OCI-LY7 (cell line): ENCODE measurements at regions not wholly inside any gene's neighbourhood (a gene's known extent, or its start where the extent isn't known, plus 50 kb on each side); places are given as distances from the start of the nearest gene placed in this dataset.
"Not testable (repeated sequence)": the region's sequence is repeated elsewhere in the genome, so short reads cannot be mapped to it uniquely, and the experiment has no call there.

Experiments used
- BruUV-seq: library from RNA; stranded (reverse); fragments of 400-500 nt; replicated peaks from 2 replicates; lab custom pipeline; 2021; lab: Mats Ljungman, UMichigan
- CTCF ChIA-PET: fragments of 300-600 bp; sonication (Branson Sonifier 250); formaldehyde crosslinking; loops from one replicate; lab custom pipeline; 2022; ENCODE audit warnings: antibody characterized with exemption; ENCODE audit not compliant: unreplicated experiment; lab: Charles Lee
- POLR2A ChIA-PET: fragments of 300-600 bp; sonication (Branson Sonifier 250); formaldehyde crosslinking; loops from one replicate; lab custom pipeline; 2022; ENCODE audit warnings: antibody characterized with exemption; lab: Charles Lee
- DNase-seq: peaks from one replicate; pipeline ENCODE4 v3.0.0-alpha.2; 2015; ENCODE audit warnings: low spot score
- H2AFZ ChIP-seq: fragments of 200-600 bp; sonication (generic), shearing (Covaris generic); 2 replicates; pipeline ENCODE4 v1.6.1; 2014; ENCODE audit warnings: mild to moderate bottlenecking, antibody characterized with exemption, low read length, moderate library complexity
- H3K27ac ChIP-seq: fragments of 200-600 bp; sonication (generic); 2 replicates; pipeline ENCODE4 v1.5.1; 2014; ENCODE audit warnings: mixed run types, low read depth, mild to moderate bottlenecking, moderate library complexity, low read length, inconsistent platforms; ENCODE audit not compliant: poor library complexity, severe bottlenecking
- H3K36me3 ChIP-seq: fragments of 200-600 bp; sonication (generic); 2 replicates; pipeline ENCODE4 v1.6.1; 2014; ENCODE audit warnings: mild to moderate bottlenecking, antibody characterized with exemption, low read length, moderate library complexity, mixed read lengths; ENCODE audit not compliant: insufficient read depth
- H3K4me1 ChIP-seq: fragments of 200-600 bp; sonication (generic); 2 replicates; pipeline ENCODE4 v1.5.1; 2014; ENCODE audit warnings: mild to moderate bottlenecking, low read length; ENCODE audit not compliant: insufficient read depth, poor library complexity, severe bottlenecking
- H3K4me2 ChIP-seq: fragments of 200-600 bp; sonication (generic); 2 replicates; pipeline ENCODE4 v1.6.1; 2014; ENCODE audit warnings: mild to moderate bottlenecking, low read length
- H3K4me3 ChIP-seq: fragments of 200-600 bp; sonication (generic); 2 replicates; pipeline ENCODE4 v1.5.1; 2014; ENCODE audit warnings: mild to moderate bottlenecking, low read depth, low read length; ENCODE audit not compliant: poor library complexity, severe bottlenecking
- H3K79me2 ChIP-seq: fragments of 200-600 bp; sonication (generic); 2 replicates; pipeline ENCODE4 v1.6.1; 2016; ENCODE audit warnings: low read depth, mild to moderate bottlenecking, low read length, moderate library complexity, mixed read lengths; ENCODE audit not compliant: insufficient read depth
- H3K9me2 ChIP-seq: fragments of 200-600 bp; sonication (generic); 2 replicates; pipeline ENCODE4 v1.6.1; 2016; ENCODE audit warnings: mild to moderate bottlenecking, low read length, mixed read lengths; ENCODE audit not compliant: insufficient read depth
- H3K9me3 ChIP-seq: fragments of 200-600 bp; sonication (generic); 2 replicates; pipeline ENCODE4 v1.6.1; 2014; ENCODE audit warnings: mild to moderate bottlenecking, mixed run types, low read length, mixed read lengths
- H4K20me1 ChIP-seq: fragments of 200-600 bp; sonication (generic); 2 replicates; pipeline ENCODE4 v1.6.1; 2014; ENCODE audit warnings: mild to moderate bottlenecking, antibody characterized with exemption, low read length, moderate library complexity, mixed read lengths; ENCODE audit not compliant: insufficient read depth
- EZH2phosphoT487 ChIP-seq: fragments of 200-600 bp; sonication (generic); IDR thresholded peaks from 2 replicates; pipeline ENCODE4 v1.6.1; 2018; ENCODE audit warnings: low read depth, borderline replicate concordance, mild to moderate bottlenecking, mixed run types, antibody characterized with exemption, low read length, moderate library complexity, mixed read lengths
- intact Hi-C: fragments of 100-400 bp; cut with micrococcal nuclease; formaldehyde crosslinking; loops from one replicate; pipeline ENCODE4 v1.10.0; 2022; ENCODE audit not compliant: unreplicated experiment
- TF ChIP-seq, protein P1 (sequence below): fragments of 200-600 bp; sonication (generic); conservative IDR thresholded peaks from 2 replicates; pipeline ENCODE4 v1.5.1; 2014; ENCODE audit warnings: mild to moderate bottlenecking, antibody characterized with exemption, low read length, moderate library complexity, mixed read lengths

GRCh38 chr10:70985824-70986622 lies 97.7 kb upstream of the PCBD1 start:
- POLR2A ChIA-PET: no interaction called here

GRCh38 chr10:70986623-70986950 lies 98.2 kb upstream of the PCBD1 start:
- Histone ChIP-seq H4K20me1 (no peaks in the 10 kb centered on the region), H3K9me2 (no peaks in the 10 kb centered on the region), H3K27ac (no peak overlapping the region), H3K4me2 (no peak overlapping the region), H3K79me2 (no peaks in the 10 kb centered on the region), H3K9me3 (no peaks in the 10 kb centered on the region), H3K36me3 (no peaks in the 10 kb centered on the region), H3K4me3 (no peak overlapping the region), H2AFZ (no peak overlapping the region), H3K4me1 (no peaks in the 10 kb centered on the region)
- CTCF ChIA-PET: no interaction called here
- intact Hi-C loops: no loop called here
- no peak for TF ChIP-seq EZH2phosphoT487
- TF ChIP-seq, protein P1, sequence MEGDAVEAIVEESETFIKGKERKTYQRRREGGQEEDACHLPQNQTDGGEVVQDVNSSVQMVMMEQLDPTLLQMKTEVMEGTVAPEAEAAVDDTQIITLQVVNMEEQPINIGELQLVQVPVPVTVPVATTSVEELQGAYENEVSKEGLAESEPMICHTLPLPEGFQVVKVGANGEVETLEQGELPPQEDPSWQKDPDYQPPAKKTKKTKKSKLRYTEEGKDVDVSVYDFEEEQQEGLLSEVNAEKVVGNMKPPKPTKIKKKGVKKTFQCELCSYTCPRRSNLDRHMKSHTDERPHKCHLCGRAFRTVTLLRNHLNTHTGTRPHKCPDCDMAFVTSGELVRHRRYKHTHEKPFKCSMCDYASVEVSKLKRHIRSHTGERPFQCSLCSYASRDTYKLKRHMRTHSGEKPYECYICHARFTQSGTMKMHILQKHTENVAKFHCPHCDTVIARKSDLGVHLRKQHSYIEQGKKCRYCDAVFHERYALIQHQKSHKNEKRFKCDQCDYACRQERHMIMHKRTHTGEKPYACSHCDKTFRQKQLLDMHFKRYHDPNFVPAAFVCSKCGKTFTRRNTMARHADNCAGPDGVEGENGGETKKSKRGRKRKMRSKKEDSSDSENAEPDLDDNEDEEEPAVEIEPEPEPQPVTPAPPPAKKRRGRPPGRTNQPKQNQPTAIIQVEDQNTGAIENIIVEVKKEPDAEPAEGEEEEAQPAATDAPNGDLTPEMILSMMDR: no peak
- no TSS peak for BruUV-seq
- POLR2A ChIA-PET: no interaction called here
- DNase-seq: no peak

More at GRCh38 chr10:70985824-70986622, 97.7 kb upstream of the PCBD1 start:
- Histone ChIP-seq H3K4me1 (no peaks in the 10 kb centered on the region), H3K27ac (no peak overlapping the region), H3K4me2 (no peak overlapping the region), H3K36me3 (no peaks in the 10 kb centered on the region), H3K4me3 (no peak overlapping the region), H2AFZ (no peak overlapping the region), H3K9me3 (no peaks in the 10 kb centered on the region), H4K20me1 (no peaks in the 10 kb centered on the region), H3K79me2 (no peaks in the 10 kb centered on the region), H3K9me2 (no peaks in the 10 kb centered on the region)
- CTCF ChIA-PET: no interaction called here
- no TSS peak for BruUV-seq
- TF ChIP-seq, protein P1: no peak
- no peak for TF ChIP-seq EZH2phosphoT487
- DNase-seq: no peak
- intact Hi-C loops: no loop called here

- Histone ChIP-seq H3K79me2 (no peaks in the 10 kb centered on the region), H3K27ac (no peak overlapping the region), H2AFZ (no peak overlapping the region), H3K4me3 (no peak overlapping the region), H3K9me3 (no peaks in the 10 kb centered on the region), H3K4me1 (no peaks in the 10 kb centered on the region), H4K20me1 (no peaks in the 10 kb centered on the region), H3K36me3 (no peaks in the 10 kb centered on the region), H3K4me2 (no peak overlapping the region), H3K9me2 (no peaks in the 10 kb centered on the region)
- CTCF ChIA-PET: no interaction called here
- TF ChIP-seq, protein P1: no peak
- no peak for TF ChIP-seq EZH2phosphoT487
- intact Hi-C loops: no loop called here
- no TSS peak for BruUV-seq
- DNase-seq: no peak
- POLR2A ChIA-PET: interaction anchor here (0.6 kb wide), 1 partner anchor 38 kb away, joined by 4 read pairs; no protein-coding TSS in a partner anchor
These were observed 99.2 kb upstream of the PCBD1 start for GRCh38 chr10:70987396-70988130.

DNA sequence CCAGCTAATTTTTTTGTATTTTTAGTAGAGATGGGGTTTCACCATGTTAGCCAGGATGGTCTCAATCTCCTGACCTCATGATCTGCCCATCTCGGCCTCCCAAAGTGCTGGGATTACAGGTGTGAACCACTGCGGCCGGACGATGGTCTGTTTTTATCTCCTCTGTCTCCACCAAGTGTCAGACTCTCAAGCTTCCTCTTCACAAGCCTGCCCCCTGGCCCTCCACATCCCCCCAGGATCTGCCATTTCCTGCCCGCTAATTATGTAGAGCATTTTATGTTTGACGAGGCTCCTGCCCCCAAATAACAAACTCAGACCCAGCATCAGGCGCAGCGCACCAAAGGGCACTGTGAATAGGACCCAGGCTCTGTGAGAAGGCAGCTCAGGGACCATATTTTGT lies 101.8 kb upstream of the PCBD1 start:
- H3K79me2 ChIP-seq, H3K4me1 ChIP-seq, DNase-seq, H3K4me2 ChIP-seq, H3K4me3 ChIP-seq, H4K20me1 ChIP-seq, POLR2A ChIA-PET, H2AFZ ChIP-seq, H3K9me3 ChIP-seq, CTCF ChIA-PET, BruUV-seq, H3K9me2 ChIP-seq, intact Hi-C loops, H3K36me3 ChIP-seq, H3K27ac ChIP-seq: not testable (repeated sequence)
